ENCODE measurements at regions not wholly inside any gene's neighbourhood (a gene's known extent, or its start where the extent isn't known, plus 50 kb on each side); places are given as distances from the start of the nearest gene placed in this dataset.

- DNase-seq (ENCODE audit: extremely low read depth in 1 of 2, low read depth in 1 of 2) = no peak
Measured at GRCh38 chr13:29959603-29960002, 109.2 kb upstream of the UBL3 start.

GRCh38 chr13:29959086-29959485 lies 108.7 kb upstream of the UBL3 start:
- DNase-seq (ENCODE audit: extremely low read depth in 1 of 2, low read depth in 1 of 2) = no peak

- no peak for DNase-seq (ENCODE audit: extremely low read depth in 1 of 2, low read depth in 1 of 2)
Measured at GRCh38 chr13:29958476-29958875, 108.1 kb upstream of the UBL3 start.

- DNase-seq (ENCODE audit: extremely low read depth in 1 of 2, low read depth in 1 of 2) = no peak
Measured at GRCh38 chr13:29957320-29957719, 106.9 kb upstream of the UBL3 start.

GRCh38 chr13:29956853-29957252 lies 106.4 kb upstream of the UBL3 start:
- no peak for DNase-seq (ENCODE audit: extremely low read depth in 1 of 2, low read depth in 1 of 2)

- DNase-seq (ENCODE audit: extremely low read depth in 1 of 2, low read depth in 1 of 2) = no peak
Measured at GRCh38 chr13:29955137-29955650, 104.8 kb upstream of the UBL3 start.

- no peak for DNase-seq (ENCODE audit: extremely low read depth in 1 of 2, low read depth in 1 of 2)
Measured at GRCh38 chr13:29954082-29955028, 103.9 kb upstream of the UBL3 start.

GRCh38 chr13:29953542-29953941 lies 103.1 kb upstream of the UBL3 start:
- no peak for DNase-seq (ENCODE audit: extremely low read depth in 1 of 2, low read depth in 1 of 2)

- no peak for DNase-seq (ENCODE audit: extremely low read depth in 1 of 2, low read depth in 1 of 2)
Measured at GRCh38 chr13:29952245-29952644, 101.8 kb upstream of the UBL3 start.

- no peak for DNase-seq (ENCODE audit: extremely low read depth in 1 of 2, low read depth in 1 of 2)
Measured at GRCh38 chr13:29948791-29949190, 98.4 kb upstream of the UBL3 start.

GRCh38 chr13:29948244-29948643 lies 97.8 kb upstream of the UBL3 start:
- no peak for DNase-seq (ENCODE audit: extremely low read depth in 1 of 2, low read depth in 1 of 2)

- DNase-seq (ENCODE audit: extremely low read depth in 1 of 2, low read depth in 1 of 2) = no peak
Measured at GRCh38 chr13:29947839-29948238, 97.4 kb upstream of the UBL3 start.

- DNase-seq (ENCODE audit: extremely low read depth in 1 of 2, low read depth in 1 of 2) = no peak
Measured at GRCh38 chr13:29946093-29946492, 95.7 kb upstream of the UBL3 start.

- no peak for DNase-seq (ENCODE audit: extremely low read depth in 1 of 2, low read depth in 1 of 2)
Measured at GRCh38 chr13:29943686-29944085, 93.3 kb upstream of the UBL3 start.

- DNase-seq (ENCODE audit: extremely low read depth in 1 of 2, low read depth in 1 of 2) = no peak
Measured at GRCh38 chr13:29943273-29943672, 92.9 kb upstream of the UBL3 start.

GRCh38 chr13:29940715-29941114 lies 90.3 kb upstream of the UBL3 start:
- DNase-seq (ENCODE audit: extremely low read depth in 1 of 2, low read depth in 1 of 2) = no peak

- no peak for DNase-seq (ENCODE audit: extremely low read depth in 1 of 2, low read depth in 1 of 2)
Measured at GRCh38 chr13:29939158-29939557, 88.7 kb upstream of the UBL3 start.

- no peak for DNase-seq (ENCODE audit: extremely low read depth in 1 of 2, low read depth in 1 of 2)
Measured at GRCh38 chr13:29937841-29938240, 87.4 kb upstream of the UBL3 start.

- DNase-seq (ENCODE audit: extremely low read depth in 1 of 2, low read depth in 1 of 2) = no peak
Measured at GRCh38 chr13:29937379-29937778, 87.0 kb upstream of the UBL3 start.

GRCh38 chr13:29936956-29937355 lies 86.5 kb upstream of the UBL3 start:
- DNase-seq (ENCODE audit: extremely low read depth in 1 of 2, low read depth in 1 of 2) = no peak

- DNase-seq (ENCODE audit: extremely low read depth in 1 of 2, low read depth in 1 of 2) = no peak
Measured at GRCh38 chr13:29936051-29936813, 85.8 kb upstream of the UBL3 start.
